PFSK-1 (cell line): ENCODE measurements at regions not wholly inside any gene's neighbourhood (a gene's known extent, or its start where the extent isn't known, plus 50 kb on each side); places are given as distances from the start of the nearest gene placed in this dataset.

ENCODE experiments used
- POLR2AphosphoS5 ChIP-seq: IDR thresholded peaks from 2 replicates; pipeline ENCODE4 v1.6.1; 2012; ENCODE audit warnings: low read depth, mild to moderate bottlenecking, control low read depth, low read length, moderate library complexity
- REST ChIP-seq, 2 experiments: IDR thresholded peaks; 2 replicates each; pipeline versions ENCODE4 v1.6.1 to v1.8.0; 2011 to 2012; ENCODE audit warnings: low read depth in 2 of 2, low read length in 2 of 2, control low read depth in 1 of 2, inconsistent platforms in 1 of 2, mild to moderate bottlenecking in 1 of 2, moderate library complexity in 1 of 2; ENCODE audit not compliant: insufficient read depth in 1 of 2

GRCh38 chr12:30330565-30330964 lies 365.1 kb downstream of the IPO8 start:
- TF ChIP-seq POLR2AphosphoS5 (no peak), REST (IDR thresholded peaks at IDR 0.05; ENCODE audit: insufficient read depth in 1 of 2, low read depth in 2 of 2, low read length in 2 of 2) (no peak)
